ENCODE measurements at regions not wholly inside any gene's neighbourhood (a gene's known extent, or its start where the extent isn't known, plus 50 kb on each side); places are given as distances from the start of the nearest gene placed in this dataset.

DNA sequence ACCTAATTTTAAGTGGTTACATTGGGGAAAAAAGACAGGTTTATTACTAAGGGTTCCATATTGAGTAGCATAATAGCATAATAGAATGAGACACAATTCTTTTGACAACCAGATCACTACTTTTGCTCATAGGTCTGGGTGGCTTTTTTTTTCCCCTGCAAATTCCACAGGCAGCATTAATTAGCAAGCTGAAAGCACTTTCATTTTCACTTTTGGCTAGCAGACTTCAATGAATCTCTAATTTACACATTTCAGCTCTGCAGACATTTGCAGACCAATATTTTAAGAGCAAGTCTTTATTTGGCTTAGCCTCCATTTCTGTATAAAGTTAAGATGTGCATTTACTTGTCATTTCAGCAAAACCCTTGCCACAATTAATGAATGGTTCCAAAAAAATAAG lies 185.5 kb downstream of the NOL4 start:
- no peaks in the 10 kb centered on the region for H3K4me1 ChIP-seq (ENCODE audit: insufficient read depth, low read length)
- H3K27ac ChIP-seq (ENCODE audit: low read length): no peak overlapping the region
- ChIA-PET POLR2A (ENCODE audit: unreplicated experiment) (no interaction called here), CTCF (no interaction called here)
- BruUV-seq (replicated peaks): no TSS peak
- no peaks in the 10 kb centered on the region for H3K9me2 ChIP-seq (replicated peaks; ENCODE audit: low read length)
- no peak overlapping the region for H3K9ac ChIP-seq (ENCODE audit: low read length)
- no peaks in the 10 kb centered on the region for H3K79me2 ChIP-seq (ENCODE audit: low read length)
- DNase-seq (no peak), ATAC-seq (no peak)
- intact Hi-C loops (cut with micrococcal nuclease): no loop called here
- no peaks in the 10 kb centered on the region for H3K9me3 ChIP-seq (ENCODE audit: low read length)
- no peaks in the 10 kb centered on the region for H3F3A ChIP-seq (ENCODE audit: low read length, unreplicated experiment)
- no peak overlapping the region for H3K4me2 ChIP-seq (ENCODE audit: low read length)
- no peaks in the 10 kb centered on the region for H4K20me1 ChIP-seq (ENCODE audit: low read length)
- no peaks in the 10 kb centered on the region for H3K36me3 ChIP-seq (ENCODE audit: low read depth, low read length)
- no peak for TF ChIP-seq EZH2 (IDR thresholded peaks at IDR 0.05; ENCODE audit: low read length, unreplicated experiment)
- no peak for TF ChIP-seq EZH2phosphoT487 (IDR thresholded peaks at IDR 0.05; ENCODE audit: borderline replicate concordance, low read length)
- TF ChIP-seq, protein P1, sequence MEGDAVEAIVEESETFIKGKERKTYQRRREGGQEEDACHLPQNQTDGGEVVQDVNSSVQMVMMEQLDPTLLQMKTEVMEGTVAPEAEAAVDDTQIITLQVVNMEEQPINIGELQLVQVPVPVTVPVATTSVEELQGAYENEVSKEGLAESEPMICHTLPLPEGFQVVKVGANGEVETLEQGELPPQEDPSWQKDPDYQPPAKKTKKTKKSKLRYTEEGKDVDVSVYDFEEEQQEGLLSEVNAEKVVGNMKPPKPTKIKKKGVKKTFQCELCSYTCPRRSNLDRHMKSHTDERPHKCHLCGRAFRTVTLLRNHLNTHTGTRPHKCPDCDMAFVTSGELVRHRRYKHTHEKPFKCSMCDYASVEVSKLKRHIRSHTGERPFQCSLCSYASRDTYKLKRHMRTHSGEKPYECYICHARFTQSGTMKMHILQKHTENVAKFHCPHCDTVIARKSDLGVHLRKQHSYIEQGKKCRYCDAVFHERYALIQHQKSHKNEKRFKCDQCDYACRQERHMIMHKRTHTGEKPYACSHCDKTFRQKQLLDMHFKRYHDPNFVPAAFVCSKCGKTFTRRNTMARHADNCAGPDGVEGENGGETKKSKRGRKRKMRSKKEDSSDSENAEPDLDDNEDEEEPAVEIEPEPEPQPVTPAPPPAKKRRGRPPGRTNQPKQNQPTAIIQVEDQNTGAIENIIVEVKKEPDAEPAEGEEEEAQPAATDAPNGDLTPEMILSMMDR (conservative IDR thresholded peaks at IDR 0.05; ENCODE audit: low read depth, low read length): no peak
- no peak overlapping the region for H3K4me3 ChIP-seq (ENCODE audit: low read length)
- no peaks in the 10 kb centered on the region for H3K27me3 ChIP-seq (ENCODE audit: low read length)
- no peak overlapping the region for H2AFZ ChIP-seq (ENCODE audit: low read length)

DNA sequence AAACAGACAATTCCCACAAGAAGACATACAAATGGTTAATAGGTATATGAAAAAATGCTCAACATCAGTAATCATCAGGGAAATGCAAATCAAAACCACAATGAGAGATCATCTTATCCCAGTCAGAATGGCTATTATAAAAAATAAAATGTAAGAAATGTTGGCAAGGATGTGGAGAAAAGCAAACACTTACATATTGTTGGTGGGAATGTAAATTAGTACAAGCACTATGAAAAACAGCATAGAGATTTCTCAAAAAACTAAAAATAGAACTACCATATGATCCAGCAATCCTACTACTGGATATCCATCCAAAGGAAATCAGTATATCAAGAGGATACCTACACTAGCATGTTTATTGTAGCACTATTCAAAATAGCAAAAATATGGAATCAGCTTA lies 186.6 kb downstream of the NOL4 start:
- no peaks in the 10 kb centered on the region for H3K4me1 ChIP-seq (ENCODE audit: insufficient read depth, low read length)
- H3K9me2 ChIP-seq (replicated peaks; ENCODE audit: low read length): no peaks in the 10 kb centered on the region
- ChIA-PET POLR2A (ENCODE audit: unreplicated experiment) (no interaction called here), CTCF (no interaction called here)
- no peak overlapping the region for H3K4me3 ChIP-seq (ENCODE audit: low read length)
- BruUV-seq (replicated peaks): no TSS peak
- no peak overlapping the region for H3K27ac ChIP-seq (ENCODE audit: low read length)
- intact Hi-C loops (cut with micrococcal nuclease): no loop called here
- no peaks in the 10 kb centered on the region for H3K36me3 ChIP-seq (ENCODE audit: low read depth, low read length)
- ATAC-seq: no peak
- H3K9ac ChIP-seq (ENCODE audit: low read length): no peak overlapping the region
- H4K20me1 ChIP-seq (ENCODE audit: low read length): no peaks in the 10 kb centered on the region
- no peaks in the 10 kb centered on the region for H3K79me2 ChIP-seq (ENCODE audit: low read length)
- no peak overlapping the region for H3K4me2 ChIP-seq (ENCODE audit: low read length)
- no peaks in the 10 kb centered on the region for H3K9me3 ChIP-seq (ENCODE audit: low read length)
- H3F3A ChIP-seq (ENCODE audit: low read length, unreplicated experiment): no peaks in the 10 kb centered on the region
- TF ChIP-seq, protein P1 (conservative IDR thresholded peaks at IDR 0.05; ENCODE audit: low read depth, low read length): no peak
- TF ChIP-seq EZH2 (IDR thresholded peaks at IDR 0.05; ENCODE audit: low read length, unreplicated experiment) (no peak), EZH2phosphoT487 (IDR thresholded peaks at IDR 0.05; ENCODE audit: borderline replicate concordance, low read length) (no peak)
- no peak overlapping the region for H2AFZ ChIP-seq (ENCODE audit: low read length)
- no peak for DNase-seq
- H3K27me3 ChIP-seq (ENCODE audit: low read length): no peaks in the 10 kb centered on the region

DNA sequence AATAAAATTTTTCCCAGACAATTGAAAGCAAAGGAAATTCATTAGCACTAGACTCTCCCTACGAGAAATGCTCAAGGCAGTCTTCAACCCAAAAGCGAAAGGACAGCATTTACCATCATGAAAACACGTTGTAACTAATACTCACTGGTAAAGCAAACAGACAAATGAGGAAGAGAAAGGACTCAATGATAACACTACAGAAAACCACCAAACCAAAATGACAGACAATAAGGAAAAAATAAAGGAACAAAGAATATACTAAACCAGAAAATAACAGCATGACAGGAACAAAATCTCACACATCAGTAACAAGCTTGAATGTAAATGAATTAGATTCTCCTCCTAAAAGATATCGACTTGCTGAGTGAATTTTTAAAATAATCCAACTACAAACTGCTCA lies 190.7 kb downstream of the NOL4 start:
- Histone ChIP-seq H3K4me2 (ENCODE audit: low read length) (no peak overlapping the region), H3K9me3 (ENCODE audit: low read length) (no peaks in the 10 kb centered on the region), H4K20me1 (ENCODE audit: low read length) (no peaks in the 10 kb centered on the region), H3K9ac (ENCODE audit: low read length) (no peak overlapping the region), H2AFZ (ENCODE audit: low read length) (no peak overlapping the region), H3F3A (ENCODE audit: low read length, unreplicated experiment) (no peaks in the 10 kb centered on the region), H3K27me3 (ENCODE audit: low read length) (no peaks in the 10 kb centered on the region), H3K9me2 (replicated peaks; ENCODE audit: low read length) (no peaks in the 10 kb centered on the region), H3K4me1 (ENCODE audit: insufficient read depth, low read length) (no peaks in the 10 kb centered on the region), H3K36me3 (ENCODE audit: low read depth, low read length) (no peaks in the 10 kb centered on the region), H3K4me3 (ENCODE audit: low read length) (no peak overlapping the region), H3K79me2 (ENCODE audit: low read length) (no peaks in the 10 kb centered on the region), H3K27ac (ENCODE audit: low read length) (no peak overlapping the region)
- ChIA-PET POLR2A (ENCODE audit: unreplicated experiment) (no interaction called here), CTCF (no interaction called here)
- intact Hi-C loops (cut with micrococcal nuclease): no loop called here
- no peak for ATAC-seq
- TF ChIP-seq EZH2 (IDR thresholded peaks at IDR 0.05; ENCODE audit: low read length, unreplicated experiment) (no peak), EZH2phosphoT487 (IDR thresholded peaks at IDR 0.05; ENCODE audit: borderline replicate concordance, low read length) (no peak)
- TF ChIP-seq, protein P1 (conservative IDR thresholded peaks at IDR 0.05; ENCODE audit: low read depth, low read length): no peak
- no peak for DNase-seq
- BruUV-seq (replicated peaks): no TSS peak
